Ishikawa (cell line): ENCODE measurements at regions not wholly inside any gene's neighbourhood (a gene's known extent, or its start where the extent isn't known, plus 50 kb on each side); places are given as distances from the start of the nearest gene placed in this dataset.

Source experiments
- CEBPB ChIP-seq: IDR thresholded peaks from 2 replicates; pipeline ENCODE4 v1.6.1; 2012
- CREB1 ChIP-seq: IDR thresholded peaks from 2 replicates; pipeline ENCODE4 v1.6.1; 2012; ENCODE audit warnings: low read depth
- EGR1 ChIP-seq: IDR thresholded peaks from 2 replicates; pipeline ENCODE4 v1.6.1; 2012
- EP300 ChIP-seq: IDR thresholded peaks from 2 replicates; pipeline ENCODE4 v1.6.1; 2012; ENCODE audit warnings: borderline replicate concordance
- FOXM1 ChIP-seq: IDR thresholded peaks from 2 replicates; pipeline ENCODE4 v1.6.1; 2012; ENCODE audit warnings: low read depth, borderline replicate concordance
- MAX ChIP-seq: IDR thresholded peaks from 2 replicates; pipeline ENCODE4 v1.6.1; 2012
- NFIC ChIP-seq: IDR thresholded peaks from 2 replicates; pipeline ENCODE4 v1.6.1; 2012
- RAD21 ChIP-seq: IDR thresholded peaks from 2 replicates; pipeline ENCODE4 v1.6.1; 2012; ENCODE audit warnings: low read depth
- REST ChIP-seq: IDR thresholded peaks from 2 replicates; pipeline ENCODE4 v1.6.1; 2012; ENCODE audit warnings: low read depth, mild to moderate bottlenecking
- TAF1 ChIP-seq: IDR thresholded peaks from 2 replicates; pipeline ENCODE4 v1.6.1; 2012; ENCODE audit warnings: low read depth, mild to moderate bottlenecking
- USF1 ChIP-seq: IDR thresholded peaks from 2 replicates; pipeline ENCODE4 v1.6.1; 2012
- YY1 ChIP-seq: IDR thresholded peaks from 2 replicates; pipeline ENCODE4 v1.6.1; 2012; ENCODE audit warnings: low read depth

- TF ChIP-seq CREB1, result no peak
- no peak for TF ChIP-seq RAD21
- no peak for TF ChIP-seq YY1
- TF ChIP-seq MAX, result no peak
- TF ChIP-seq REST, result no peak
- no peak for TF ChIP-seq EP300
- no peak for TF ChIP-seq TAF1
- TF ChIP-seq CEBPB, result no peak
- no peak for TF ChIP-seq USF1
- no peak for TF ChIP-seq FOXM1
- TF ChIP-seq NFIC, result no peak
- TF ChIP-seq EGR1, result no peak
Observed at GRCh38 chr1:218588540-218589172, 243.5 kb downstream of the TGFB2 start.
